ENCODE measurements at regions not wholly inside any gene's neighbourhood (a gene's known extent, or its start where the extent isn't known, plus 50 kb on each side); places are given as distances from the start of the nearest gene placed in this dataset.

DNA sequence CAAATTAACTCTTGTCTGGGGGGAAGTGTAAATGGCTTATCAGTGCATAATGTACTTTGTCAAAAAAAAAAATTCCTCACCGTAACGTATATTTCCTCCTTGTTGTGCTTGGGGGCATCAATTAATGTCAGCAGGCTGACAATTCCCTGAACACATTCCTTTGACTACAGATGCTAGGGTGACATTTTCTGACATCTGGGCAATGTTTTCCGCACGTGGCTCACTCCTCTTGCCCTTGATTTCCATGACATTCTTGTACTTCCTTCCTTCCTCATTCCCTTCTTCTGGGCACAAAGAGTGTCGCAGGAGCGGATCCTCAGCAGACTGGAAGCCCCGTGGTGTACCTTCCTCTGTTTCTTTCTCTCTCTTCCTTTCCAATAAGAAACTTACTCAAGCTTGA lies 173.7 kb downstream of the SP3 start:
- Histone ChIP-seq H3K4me1 (ENCODE audit: insufficient read depth, low read length, poor library complexity, severe bottlenecking) (peaks cover 12% of the 10 kb centered on the region), H3K4me3 (ENCODE audit: low read depth, low read length, poor library complexity, severe bottlenecking) (no peak overlapping the region), H3K9me3 (ENCODE audit: low read depth, low read length, poor library complexity, severe bottlenecking) (no peaks in the 10 kb centered on the region), H3K27me3 (replicated peaks; ENCODE audit: insufficient read depth, low read depth, low read length, poor library complexity) (peaks cover 5% of the 10 kb centered on the region), H3K27ac (ENCODE audit: low read depth, low read length, poor library complexity, severe bottlenecking) (no peak overlapping the region), H3K36me3 (ENCODE audit: insufficient read depth, low read length, poor library complexity, severe bottlenecking) (no peaks in the 10 kb centered on the region)
- no TSS peak for BruUV-seq (replicated peaks)
- CTCF ChIA-PET: no interaction called here
- POLR2A ChIA-PET (ENCODE audit: low non-redundant PET): no interaction called here
- DNase-seq (ENCODE audit: low spot score): peak; percentile 88
- intact Hi-C loops (cut with micrococcal nuclease; ENCODE audit: unreplicated experiment): no loop called here
- no peak for TF ChIP-seq EZH2 (IDR thresholded peaks at IDR 0.05; ENCODE audit: borderline replicate concordance, low read depth, low read length, poor library complexity, severe bottlenecking)
- TF ChIP-seq, protein P1, sequence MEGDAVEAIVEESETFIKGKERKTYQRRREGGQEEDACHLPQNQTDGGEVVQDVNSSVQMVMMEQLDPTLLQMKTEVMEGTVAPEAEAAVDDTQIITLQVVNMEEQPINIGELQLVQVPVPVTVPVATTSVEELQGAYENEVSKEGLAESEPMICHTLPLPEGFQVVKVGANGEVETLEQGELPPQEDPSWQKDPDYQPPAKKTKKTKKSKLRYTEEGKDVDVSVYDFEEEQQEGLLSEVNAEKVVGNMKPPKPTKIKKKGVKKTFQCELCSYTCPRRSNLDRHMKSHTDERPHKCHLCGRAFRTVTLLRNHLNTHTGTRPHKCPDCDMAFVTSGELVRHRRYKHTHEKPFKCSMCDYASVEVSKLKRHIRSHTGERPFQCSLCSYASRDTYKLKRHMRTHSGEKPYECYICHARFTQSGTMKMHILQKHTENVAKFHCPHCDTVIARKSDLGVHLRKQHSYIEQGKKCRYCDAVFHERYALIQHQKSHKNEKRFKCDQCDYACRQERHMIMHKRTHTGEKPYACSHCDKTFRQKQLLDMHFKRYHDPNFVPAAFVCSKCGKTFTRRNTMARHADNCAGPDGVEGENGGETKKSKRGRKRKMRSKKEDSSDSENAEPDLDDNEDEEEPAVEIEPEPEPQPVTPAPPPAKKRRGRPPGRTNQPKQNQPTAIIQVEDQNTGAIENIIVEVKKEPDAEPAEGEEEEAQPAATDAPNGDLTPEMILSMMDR (conservative IDR thresholded peaks at IDR 0.05; ENCODE audit: low read depth, low read length): no peak

DNA sequence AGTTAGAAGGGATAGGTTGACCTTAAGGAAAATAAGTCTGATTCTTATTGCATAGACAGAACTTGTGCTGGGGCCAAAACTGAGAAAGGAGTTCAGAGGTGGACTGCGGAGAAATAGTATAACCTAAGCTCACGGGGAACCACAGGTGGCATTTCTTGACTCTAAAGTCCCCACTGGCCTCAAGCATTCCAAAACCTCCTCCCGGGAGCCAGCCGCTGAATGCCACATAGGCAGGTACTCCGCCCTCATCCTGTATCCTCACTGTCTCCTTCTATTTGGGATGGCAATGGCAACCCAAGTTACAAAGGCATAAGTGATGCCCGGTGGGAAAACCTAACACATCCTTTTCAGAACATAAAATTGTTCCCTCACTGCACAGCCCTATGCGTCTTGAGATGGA lies 173.0 kb downstream of the SP3 start:
- CTCF ChIA-PET: no interaction called here
- TF ChIP-seq, protein P1 (conservative IDR thresholded peaks at IDR 0.05; ENCODE audit: low read depth, low read length): no peak
- TF ChIP-seq EZH2 (IDR thresholded peaks at IDR 0.05; ENCODE audit: borderline replicate concordance, low read depth, low read length, poor library complexity, severe bottlenecking): no peak

DNA sequence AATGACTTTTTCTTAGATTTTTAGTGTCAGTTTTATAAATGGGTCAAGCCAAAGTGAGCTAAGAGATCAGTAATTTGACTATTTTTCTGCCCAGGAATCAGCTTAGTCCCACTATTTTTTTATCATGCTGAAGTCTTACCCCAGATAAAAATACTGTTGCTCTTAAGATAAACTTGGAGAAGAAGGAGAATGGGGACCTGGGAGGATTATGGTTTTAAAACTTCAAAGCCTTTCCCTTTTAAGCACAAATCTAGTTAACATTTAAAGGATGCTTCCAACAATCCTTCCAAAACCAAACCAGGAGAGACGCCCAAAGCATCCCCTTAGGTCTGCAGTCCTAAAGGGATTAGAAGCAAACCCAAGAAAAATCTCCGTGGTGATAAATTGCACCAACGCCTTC lies 172.4 kb downstream of the SP3 start:
- Histone ChIP-seq H3K27me3 (replicated peaks; ENCODE audit: insufficient read depth, low read depth, low read length, poor library complexity) (no peaks in the 10 kb centered on the region), H3K4me1 (ENCODE audit: insufficient read depth, low read length, poor library complexity, severe bottlenecking) (peaks cover 12% of the 10 kb centered on the region), H3K36me3 (ENCODE audit: insufficient read depth, low read length, poor library complexity, severe bottlenecking) (no peaks in the 10 kb centered on the region), H3K4me3 (ENCODE audit: low read depth, low read length, poor library complexity, severe bottlenecking) (no peak overlapping the region), H3K27ac (ENCODE audit: low read depth, low read length, poor library complexity, severe bottlenecking) (no peak overlapping the region), H3K9me3 (ENCODE audit: low read depth, low read length, poor library complexity, severe bottlenecking) (no peaks in the 10 kb centered on the region)
- ChIA-PET CTCF (no interaction called here), POLR2A (ENCODE audit: low non-redundant PET) (no interaction called here)
- no TSS peak for BruUV-seq (replicated peaks)
- TF ChIP-seq, protein P1 (conservative IDR thresholded peaks at IDR 0.05; ENCODE audit: low read depth, low read length): no peak
- TF ChIP-seq EZH2 (IDR thresholded peaks at IDR 0.05; ENCODE audit: borderline replicate concordance, low read depth, low read length, poor library complexity, severe bottlenecking): no peak
- intact Hi-C loops (cut with micrococcal nuclease; ENCODE audit: unreplicated experiment): no loop called here
- DNase-seq (ENCODE audit: low spot score): no peak

More for the DNA sequence above, 173.0 kb downstream of the SP3 start:
- no peaks in the 10 kb centered on the region for H3K36me3 ChIP-seq (ENCODE audit: insufficient read depth, low read length, poor library complexity, severe bottlenecking)
- H3K27ac ChIP-seq (ENCODE audit: low read depth, low read length, poor library complexity, severe bottlenecking): no peak overlapping the region
- no TSS peak for BruUV-seq (replicated peaks)
- DNase-seq (ENCODE audit: low spot score): no peak
- peaks cover 12% of the 10 kb centered on the region for H3K4me1 ChIP-seq (ENCODE audit: insufficient read depth, low read length, poor library complexity, severe bottlenecking)
- intact Hi-C loops (cut with micrococcal nuclease; ENCODE audit: unreplicated experiment): no loop called here
- H3K9me3 ChIP-seq (ENCODE audit: low read depth, low read length, poor library complexity, severe bottlenecking): no peaks in the 10 kb centered on the region
- no peaks in the 10 kb centered on the region for H3K27me3 ChIP-seq (replicated peaks; ENCODE audit: insufficient read depth, low read depth, low read length, poor library complexity)
- POLR2A ChIA-PET (ENCODE audit: low non-redundant PET): no interaction called here
- no peak overlapping the region for H3K4me3 ChIP-seq (ENCODE audit: low read depth, low read length, poor library complexity, severe bottlenecking)

All from A673 (cell line).